WTC11 (cell line): ENCODE measurements at regions not wholly inside any gene's neighbourhood (a gene's known extent, or its start where the extent isn't known, plus 50 kb on each side); places are given as distances from the start of the nearest gene placed in this dataset.

Source experiments
- ATAC-seq: fragments of 200-7000 bp; cut with Tn5 transposase; 2 replicates; pipeline ENCODE4 v1.10.0; 2021; ENCODE audit warnings: mild to moderate bottlenecking, moderate library complexity
- CTCF ChIA-PET: fragments of 300-600 bp; sonication (Branson Sonifier 250); formaldehyde crosslinking; loops from one replicate; lab custom pipeline; 2021; ENCODE audit warnings: antibody characterized with exemption; lab: Charles Lee
- POLR2A ChIA-PET: fragments of 350-600 bp; sonication (Branson Sonifier 250); formaldehyde crosslinking; loops from one replicate; lab custom pipeline; 2021; ENCODE audit warnings: antibody characterized with exemption; lab: Charles Lee
- DNase-seq: peaks from one replicate; pipeline ENCODE4 v3.0.0; 2021; ENCODE audit warnings: low spot score
- H3K27ac Mint-ChIP-seq: 2 replicates; pipeline ENCODE4 v1.8.0; 2021; ENCODE audit warnings: mixed read lengths
- H3K27me3 Mint-ChIP-seq: 2 replicates; pipeline ENCODE4 v1.8.0; 2021; ENCODE audit warnings: low read depth, mild to moderate bottlenecking, moderate library complexity, mixed read lengths
- H3K36me3 Mint-ChIP-seq: 2 replicates; pipeline ENCODE4 v1.8.0; 2021; ENCODE audit warnings: mixed read lengths
- H3K4me1 Mint-ChIP-seq: 2 replicates; pipeline ENCODE4 v1.8.0; 2022; ENCODE audit warnings: mixed read lengths
- H3K4me3 Mint-ChIP-seq: 2 replicates; pipeline ENCODE4 v1.8.0; 2021; ENCODE audit warnings: mild to moderate bottlenecking, moderate library complexity, mixed read lengths
- H3K9me3 Mint-ChIP-seq: 2 replicates; pipeline ENCODE4 v1.8.0; 2021; ENCODE audit warnings: mixed read lengths
- AFF4 ChIP-seq: sonication (generic); formaldehyde crosslinking; IDR thresholded peaks from 2 replicates; pipeline ENCODE4 v1.8.1; 2023; ENCODE audit warnings: mild to moderate bottlenecking, missing genetic modification reagents, borderline replicate concordance
- CREM ChIP-seq: sonication (generic); formaldehyde crosslinking; IDR thresholded peaks from 2 replicates; pipeline ENCODE4 v1.8.1; 2022; ENCODE audit warnings: mild to moderate bottlenecking, missing genetic modification reagents, moderate library complexity
- E2F1 ChIP-seq: sonication (generic); formaldehyde crosslinking; IDR thresholded peaks from 2 replicates; pipeline ENCODE4 v1.8.0; 2022; ENCODE audit warnings: mild to moderate bottlenecking, missing genetic modification reagents
- E2F5 ChIP-seq: sonication (generic); formaldehyde crosslinking; IDR thresholded peaks from 2 replicates; pipeline ENCODE4 v1.8.1; 2022; ENCODE audit warnings: mild to moderate bottlenecking, moderate library complexity, missing genetic modification reagents
- EMX1 ChIP-seq: fragments of 250-450 bp; sonication (Bioruptor Pico); IDR thresholded peaks from 2 replicates; pipeline ENCODE4 v1.8.0; 2021; ENCODE audit warnings: mild to moderate bottlenecking
- FOXJ3 ChIP-seq: sonication (generic); formaldehyde crosslinking; IDR thresholded peaks from 2 replicates; pipeline ENCODE4 v1.9.0; 2021; ENCODE audit warnings: missing genetic modification reagents, mild to moderate bottlenecking, borderline replicate concordance
- FOXP1 ChIP-seq: sonication (generic); formaldehyde crosslinking; IDR thresholded peaks from 2 replicates; pipeline ENCODE4 v1.8.0; 2022; ENCODE audit warnings: missing genetic modification reagents, mild to moderate bottlenecking, moderate library complexity, borderline replicate concordance
- GRHL2 ChIP-seq: fragments of 250-450 bp; sonication (Bioruptor Pico); IDR thresholded peaks from 2 replicates; pipeline ENCODE4 v1.8.0; 2022; ENCODE audit warnings: mild to moderate bottlenecking, moderate library complexity; ENCODE audit not compliant: insufficient replicate concordance, severe bottlenecking
- JUN ChIP-seq: sonication (generic); formaldehyde crosslinking; IDR thresholded peaks from 2 replicates; pipeline ENCODE4 v1.8.0; 2023; ENCODE audit warnings: mild to moderate bottlenecking, missing genetic modification reagents
- MLX ChIP-seq: sonication (generic); formaldehyde crosslinking; IDR thresholded peaks from 2 replicates; pipeline ENCODE4 v1.8.1; 2023; ENCODE audit warnings: mild to moderate bottlenecking, missing genetic modification reagents, moderate library complexity
- OVOL2 ChIP-seq: fragments of 250-450 bp; sonication (Bioruptor Pico); IDR thresholded peaks from 2 replicates; pipeline ENCODE4 v1.9.0; 2021; ENCODE audit warnings: mild to moderate bottlenecking, borderline replicate concordance
- PRDM15 ChIP-seq: sonication (generic); formaldehyde crosslinking; IDR thresholded peaks from 2 replicates; pipeline ENCODE4 v1.8.0; 2022; ENCODE audit warnings: missing genetic modification reagents
- PREB ChIP-seq: sonication (generic); formaldehyde crosslinking; IDR thresholded peaks from 2 replicates; pipeline ENCODE4 v1.8.1; 2022; ENCODE audit warnings: mild to moderate bottlenecking, missing genetic modification reagents, moderate library complexity, borderline replicate concordance
- PRRX2 ChIP-seq: fragments of 250-450 bp; sonication (Bioruptor Pico); IDR thresholded peaks from 2 replicates; pipeline ENCODE4 v1.8.0; 2021; ENCODE audit warnings: mild to moderate bottlenecking
- SMAD3 ChIP-seq: sonication (generic); formaldehyde crosslinking; IDR thresholded peaks from 2 replicates; pipeline ENCODE4 v1.8.0; 2022; ENCODE audit warnings: missing genetic modification reagents, mild to moderate bottlenecking, borderline replicate concordance
- SP1 ChIP-seq: sonication (generic); formaldehyde crosslinking; conservative IDR thresholded peaks from 2 replicates; pipeline ENCODE4 v1.8.1; 2022; ENCODE audit warnings: missing genetic modification reagents
- USF2 ChIP-seq: sonication (generic); formaldehyde crosslinking; IDR thresholded peaks from 2 replicates; pipeline ENCODE4 v1.8.1; 2023; ENCODE audit warnings: mild to moderate bottlenecking, missing genetic modification reagents, moderate library complexity
- ZNF121 ChIP-seq: sonication (generic); formaldehyde crosslinking; IDR thresholded peaks from 2 replicates; pipeline ENCODE4 v1.8.0; 2023; ENCODE audit warnings: missing genetic modification reagents
- ZNF317 ChIP-seq: sonication (generic); formaldehyde crosslinking; IDR thresholded peaks from 2 replicates; pipeline ENCODE4 v1.8.1; 2023; ENCODE audit warnings: low read depth, mild to moderate bottlenecking, moderate library complexity, missing genetic modification reagents, borderline replicate concordance

- TF ChIP-seq E2F1 (no peak), AFF4 (CRISPR knock-in tag) (no peak), CREM (no peak), FOXP1 (CRISPR knock-in tag) (no peak), ZNF121 (no peak), ZNF317 (CRISPR knock-in tag) (no peak), PRDM15 (CRISPR knock-in tag) (no peak), EMX1 (CRISPR knock-in tag) (no peak), JUN (CRISPR knock-in tag) (no peak), E2F5 (no peak), USF2 (no peak), SMAD3 (CRISPR knock-in tag) (no peak), FOXJ3 (CRISPR knock-in tag) (no peak), PREB (CRISPR knock-in tag) (no peak)
- TF ChIP-seq, all 79 proteins: peak for 0
- Mint-ChIP-seq H3K9me3 (peaks cover 7% of the 10 kb centered on the region; the same call in 1 of the 2 replicates), H3K27ac (no peak overlapping the region), H3K27me3 (no peaks in the 10 kb centered on the region), H3K36me3 (no peaks in the 10 kb centered on the region), H3K4me3 (no peak overlapping the region), H3K4me1 (peaks cover 5% of the 10 kb centered on the region)
- POLR2A ChIA-PET, result no interaction called here
- CTCF ChIA-PET, result no interaction called here
- DNase-seq (no peak), ATAC-seq (no peak)
Measured at GRCh38 chr7:67475293-67475692, 478.7 kb downstream of the TYW1 start.

GRCh38 chr7:67478066-67478465 is 481.4 kb downstream of the TYW1 start:
- DNase-seq (no peak), ATAC-seq (no peak)
- peaks cover 6% of the 10 kb centered on the region for H3K27me3 Mint-ChIP-seq
- peaks cover 18% of the 10 kb centered on the region for H3K9me3 Mint-ChIP-seq
- H3K4me3 Mint-ChIP-seq, result no peak overlapping the region
- H3K36me3 Mint-ChIP-seq, result no peaks in the 10 kb centered on the region
- ChIA-PET POLR2A (no interaction called here), CTCF (interaction anchor here (1.9 kb wide), 1 partner anchor 106 kb away, joined by 6 read pairs; no protein-coding TSS in a partner anchor)
- H3K4me1 Mint-ChIP-seq, result peaks cover 5% of the 10 kb centered on the region
- no peak overlapping the region for H3K27ac Mint-ChIP-seq
- no peak for TF ChIP-seq FOXP1 (CRISPR knock-in tag)
- no peak for TF ChIP-seq ZNF317 (CRISPR knock-in tag)
- no peak for TF ChIP-seq GRHL2 (CRISPR knock-in tag)
- no peak for TF ChIP-seq PRDM15 (CRISPR knock-in tag)
- TF ChIP-seq OVOL2, result no peak
- no peak for TF ChIP-seq PRRX2
- no peak for TF ChIP-seq SP1
- TF ChIP-seq MLX (CRISPR knock-in tag), result no peak
